22Rv1 (cell line): ENCODE measurements at regions not wholly inside any gene's neighbourhood (a gene's known extent, or its start where the extent isn't known, plus 50 kb on each side); places are given as distances from the start of the nearest gene placed in this dataset.
A peak's percentile ranks its signal among the peaks of the same experiment; 100 is the strongest.

Experiments
- ZFX ChIP-seq: fragments of 450-650 bp; IDR thresholded peaks from 2 replicates; pipeline ENCODE4 v1.6.1; 2017; ENCODE audit warnings: antibody characterized with exemption, borderline replicate concordance
- TF ChIP-seq, protein P1 (sequence below): fragments of 450-650 bp; IDR thresholded peaks from 2 replicates; pipeline ENCODE4 v1.5.1; 2017; ENCODE audit warnings: mild to moderate bottlenecking

DNA sequence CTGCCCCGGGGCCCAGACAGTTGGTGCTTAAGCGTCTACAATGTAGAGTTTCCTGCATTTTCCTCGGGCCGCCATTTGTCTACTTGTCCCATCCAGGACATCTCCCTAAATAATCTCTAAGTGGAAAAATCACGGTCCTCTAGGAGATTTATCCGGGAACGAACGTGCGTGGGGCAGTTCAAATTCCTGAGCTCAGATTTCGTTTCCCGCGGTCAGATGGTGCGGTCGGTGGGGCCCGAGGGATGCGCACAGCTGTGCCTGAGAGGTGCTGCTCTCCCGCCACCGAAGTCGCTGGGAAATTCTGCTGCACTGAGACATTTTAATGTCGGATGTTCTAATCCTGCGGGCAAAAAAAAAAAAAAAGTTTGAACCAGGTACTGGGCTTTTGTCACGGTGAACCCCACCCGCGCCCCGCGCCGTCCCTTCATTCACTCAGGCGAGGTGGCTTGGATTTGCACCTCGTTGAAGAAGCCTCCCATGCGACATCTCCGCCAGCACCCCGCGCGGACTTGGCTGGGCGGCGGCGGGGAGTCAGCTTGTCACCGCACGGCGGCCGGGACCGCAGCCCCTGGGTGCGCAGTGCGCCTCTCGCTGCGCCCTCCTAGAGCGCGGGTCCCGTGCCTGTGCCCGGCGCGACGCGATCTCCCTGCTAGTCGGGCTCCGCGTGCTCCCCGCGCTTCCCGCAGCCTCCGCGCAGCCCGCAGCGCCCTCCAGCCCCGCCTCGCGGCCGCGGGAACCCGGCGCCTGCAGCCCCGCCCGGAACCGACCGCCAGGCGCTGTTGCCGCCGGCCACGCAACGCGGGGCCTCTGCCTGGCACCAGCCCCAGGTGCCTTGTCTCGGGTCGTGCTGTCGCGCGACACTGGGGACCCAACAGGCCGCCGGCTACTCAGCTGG lies 191.9 kb upstream of the TCF4 start:
- TF ChIP-seq, protein P1, sequence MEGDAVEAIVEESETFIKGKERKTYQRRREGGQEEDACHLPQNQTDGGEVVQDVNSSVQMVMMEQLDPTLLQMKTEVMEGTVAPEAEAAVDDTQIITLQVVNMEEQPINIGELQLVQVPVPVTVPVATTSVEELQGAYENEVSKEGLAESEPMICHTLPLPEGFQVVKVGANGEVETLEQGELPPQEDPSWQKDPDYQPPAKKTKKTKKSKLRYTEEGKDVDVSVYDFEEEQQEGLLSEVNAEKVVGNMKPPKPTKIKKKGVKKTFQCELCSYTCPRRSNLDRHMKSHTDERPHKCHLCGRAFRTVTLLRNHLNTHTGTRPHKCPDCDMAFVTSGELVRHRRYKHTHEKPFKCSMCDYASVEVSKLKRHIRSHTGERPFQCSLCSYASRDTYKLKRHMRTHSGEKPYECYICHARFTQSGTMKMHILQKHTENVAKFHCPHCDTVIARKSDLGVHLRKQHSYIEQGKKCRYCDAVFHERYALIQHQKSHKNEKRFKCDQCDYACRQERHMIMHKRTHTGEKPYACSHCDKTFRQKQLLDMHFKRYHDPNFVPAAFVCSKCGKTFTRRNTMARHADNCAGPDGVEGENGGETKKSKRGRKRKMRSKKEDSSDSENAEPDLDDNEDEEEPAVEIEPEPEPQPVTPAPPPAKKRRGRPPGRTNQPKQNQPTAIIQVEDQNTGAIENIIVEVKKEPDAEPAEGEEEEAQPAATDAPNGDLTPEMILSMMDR = peak; percentile 60
- TF ChIP-seq ZFX = no peak
